HG03521 (cell line): ENCODE measurements at regions not wholly inside any gene's neighbourhood (a gene's known extent, or its start where the extent isn't known, plus 50 kb on each side); places are given as distances from the start of the nearest gene placed in this dataset.
"Not testable (repeated sequence)": the region's sequence is repeated elsewhere in the genome, so short reads cannot be mapped to it uniquely, and the experiment has no call there.

Experiments used
- ATAC-seq: cut with Tn5 transposase; IDR thresholded peaks from one replicate; pipeline ENCODE4 v1.9.1; 2021; ENCODE audit warnings: mild to moderate bottlenecking, moderate library complexity; ENCODE audit not compliant: unreplicated experiment

DNA sequence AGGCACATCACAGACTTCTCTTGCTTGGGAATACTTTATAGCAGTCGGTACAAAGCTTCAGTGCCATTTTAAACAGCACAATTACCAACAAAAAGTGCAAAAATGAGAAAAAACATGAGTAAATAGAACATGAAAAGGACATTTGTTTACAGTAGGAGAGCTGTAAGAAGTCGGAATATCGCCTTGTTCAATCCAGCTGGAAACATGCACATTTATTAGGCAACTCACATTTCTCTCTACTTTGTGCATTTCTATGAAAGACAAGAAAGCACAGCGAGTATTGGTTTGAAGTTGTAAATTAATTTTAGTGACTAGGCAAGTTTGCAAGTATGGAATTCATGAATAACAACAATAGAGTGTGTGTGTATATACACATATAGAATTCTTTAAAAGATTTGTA is 484.7 kb downstream of the DACH1 start:
- ATAC-seq = no peak

- ATAC-seq = no peak
Observed at GRCh38 chr13:71380191-71380590, 486.8 kb downstream of the DACH1 start.

DNA sequence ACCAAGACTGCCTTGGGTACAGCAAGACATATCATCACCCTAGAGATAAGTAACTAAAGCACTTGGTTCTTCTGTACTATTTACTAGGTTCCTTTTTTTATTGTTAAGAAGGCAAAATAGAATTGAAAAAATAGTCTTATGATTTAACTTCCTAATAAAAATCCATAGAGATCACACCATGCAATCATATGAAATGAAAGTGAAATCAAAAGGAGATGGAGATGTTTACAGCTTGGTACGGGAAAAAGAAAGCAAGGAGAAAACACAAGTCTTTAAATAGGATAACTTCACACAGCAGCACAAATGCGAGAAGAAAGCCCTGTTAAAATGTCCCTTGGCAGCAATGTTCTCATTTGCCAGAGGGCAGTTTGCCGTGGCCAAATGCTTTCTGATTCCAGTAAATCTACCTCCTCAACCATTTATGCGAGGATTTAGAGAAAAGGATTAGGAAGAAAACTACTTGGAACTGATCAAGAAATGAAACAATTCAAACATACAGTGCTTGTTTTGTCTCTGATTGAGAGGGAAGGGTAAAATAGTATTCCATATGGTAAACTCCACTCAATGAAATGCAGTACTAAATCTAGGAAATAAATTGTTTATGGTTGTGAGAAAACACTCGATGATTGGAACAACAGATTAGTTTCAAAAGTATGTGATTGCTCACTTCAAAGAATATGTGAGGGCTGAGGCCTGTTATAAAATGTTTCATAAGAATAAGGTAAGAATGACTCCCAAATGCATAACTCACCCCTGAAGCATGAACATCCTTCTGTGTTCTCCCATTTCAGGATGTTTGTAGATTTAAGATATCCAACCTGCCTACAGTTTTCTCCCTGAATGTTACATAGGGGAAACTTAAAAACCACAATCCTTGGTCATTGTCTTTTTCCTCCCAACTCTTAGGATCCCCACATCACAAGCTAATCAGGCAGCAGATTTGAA is 487.8 kb downstream of the DACH1 start:
- no peak for ATAC-seq

GRCh38 chr13:71374471-71375049 is 492.4 kb downstream of the DACH1 start:
- no peak for ATAC-seq

DNA sequence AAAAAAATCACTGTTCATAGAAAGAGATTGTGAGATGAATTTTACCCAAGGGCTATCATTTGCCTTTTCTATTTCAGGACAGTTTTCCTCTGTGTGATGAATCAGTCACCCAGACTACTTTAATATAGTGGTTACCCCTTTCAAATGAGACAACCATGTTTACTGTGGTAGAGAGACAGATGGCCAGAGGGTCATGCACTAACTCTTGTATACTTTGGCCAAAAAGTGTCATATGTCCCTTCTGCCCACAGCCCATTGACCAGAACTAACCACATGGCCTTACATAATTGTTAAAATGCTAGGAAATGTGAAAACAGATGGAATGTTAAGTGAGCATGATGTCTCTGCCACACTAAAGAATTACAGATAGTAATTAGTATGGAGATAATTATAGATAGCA is 498.7 kb downstream of the DACH1 start:
- no peak for ATAC-seq

DNA sequence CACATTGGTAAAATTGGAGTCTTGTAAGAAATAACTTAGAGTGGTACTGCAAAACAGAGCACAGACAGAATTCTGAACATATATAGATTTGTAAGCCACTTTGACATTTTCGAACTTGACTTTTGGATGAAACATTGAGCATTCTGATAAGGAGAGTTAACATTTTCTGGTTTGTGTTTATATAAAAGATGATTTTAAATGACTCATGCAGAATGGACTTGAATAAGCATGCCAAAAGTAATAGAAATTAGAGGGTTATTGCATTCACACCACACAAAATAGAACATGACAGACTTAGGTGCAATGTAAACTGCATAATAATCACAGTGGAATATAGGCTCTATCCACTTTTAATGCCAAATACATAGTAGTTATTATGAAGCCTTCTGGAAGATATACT is 507.0 kb downstream of the DACH1 start:
- ATAC-seq = no peak

DNA sequence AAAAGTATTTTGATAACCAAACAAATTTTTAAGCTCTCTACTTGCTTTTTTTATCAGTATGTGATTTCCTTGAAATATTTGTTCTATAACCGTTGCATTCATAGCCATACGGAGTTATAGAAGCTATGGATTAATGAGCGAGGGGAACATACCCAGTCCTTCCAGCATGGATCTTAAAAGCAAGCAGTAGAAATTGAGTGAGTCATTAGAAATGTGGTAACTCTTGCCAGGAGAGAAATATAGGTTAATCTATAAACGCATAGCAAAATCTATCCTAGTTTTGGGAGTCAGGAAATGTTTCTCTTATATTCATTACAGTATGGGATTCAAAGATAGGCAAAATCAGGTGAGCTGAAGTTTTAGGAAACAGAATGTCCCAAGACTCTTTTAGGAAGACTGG is 507.4 kb downstream of the DACH1 start:
- ATAC-seq = no peak

DNA sequence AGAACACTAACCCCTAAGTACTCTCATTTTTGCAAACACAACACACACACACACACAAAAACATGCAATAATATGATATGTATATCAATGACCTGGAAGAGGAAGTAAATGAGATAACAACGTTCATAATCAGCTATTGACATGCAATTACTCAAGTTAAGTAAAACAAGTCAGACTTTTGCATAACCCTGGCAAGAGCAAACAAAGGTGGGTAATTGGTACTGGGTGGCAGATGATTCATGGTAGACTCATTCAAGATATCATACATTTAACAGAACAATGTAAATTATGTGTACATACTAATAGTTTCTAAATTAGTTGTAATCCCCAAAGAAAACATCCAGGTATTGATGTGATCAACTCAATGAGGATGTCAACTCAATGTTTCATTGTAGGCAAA is 508.8 kb downstream of the DACH1 start:
- no peak for ATAC-seq

DNA sequence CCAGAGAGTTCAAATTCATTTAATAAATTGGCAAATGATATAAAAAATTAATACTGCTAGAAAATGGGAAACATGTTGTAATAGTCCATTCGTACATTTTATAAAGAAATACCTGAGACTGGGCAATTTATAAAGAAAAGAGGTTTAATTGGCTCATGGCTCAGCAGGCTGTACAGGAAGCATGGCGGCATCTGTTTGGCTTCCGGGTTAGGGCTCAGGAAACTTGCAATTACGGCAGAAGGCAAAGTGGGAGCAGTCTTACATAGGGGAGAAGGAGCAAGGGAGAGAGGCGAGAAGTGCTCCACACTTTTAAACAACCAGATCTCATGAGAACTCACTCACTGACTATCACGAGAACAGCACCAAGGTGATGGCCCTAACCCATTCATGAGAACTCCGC is 512.0 kb downstream of the DACH1 start:
- ATAC-seq = no peak

DNA sequence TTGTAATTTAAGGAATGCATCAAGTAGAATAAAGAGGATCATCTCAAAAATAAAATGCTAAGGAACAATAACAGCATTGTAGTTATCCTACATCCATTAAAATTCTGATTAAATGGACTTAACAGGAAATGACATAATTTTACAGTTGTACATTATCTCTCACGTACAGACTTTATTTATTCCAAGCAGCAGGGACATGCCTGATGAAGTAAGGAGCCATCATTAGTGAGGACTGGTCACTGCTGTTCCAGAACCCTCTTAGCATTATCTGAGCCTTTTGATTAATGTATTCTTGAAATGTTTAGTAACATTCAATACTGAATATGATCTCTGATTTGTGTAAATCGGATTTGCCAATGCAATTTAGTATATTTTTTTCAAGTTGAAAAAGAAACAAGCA is 516.1 kb downstream of the DACH1 start:
- no peak for ATAC-seq

DNA sequence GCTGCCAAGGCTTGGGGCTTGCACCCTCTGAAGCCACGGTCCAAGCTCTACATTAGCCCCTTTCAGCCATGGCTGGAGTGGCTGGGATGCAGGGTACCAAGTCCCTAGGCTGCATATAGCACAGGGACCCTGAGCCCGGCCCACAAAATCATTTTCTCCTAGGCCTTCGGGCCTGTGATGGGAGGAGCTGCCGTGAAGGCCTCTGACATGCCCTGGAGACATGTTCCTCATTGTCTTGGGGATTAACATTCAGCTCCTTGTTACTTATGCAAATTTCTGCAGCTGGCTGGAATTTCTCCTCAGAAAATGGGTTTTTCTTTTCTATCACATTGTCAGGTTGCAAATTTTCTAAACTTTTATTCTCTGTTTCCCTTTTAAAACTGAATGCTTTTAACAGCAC is 521.1 kb downstream of the DACH1 start:
- ATAC-seq = not testable (repeated sequence)

DNA sequence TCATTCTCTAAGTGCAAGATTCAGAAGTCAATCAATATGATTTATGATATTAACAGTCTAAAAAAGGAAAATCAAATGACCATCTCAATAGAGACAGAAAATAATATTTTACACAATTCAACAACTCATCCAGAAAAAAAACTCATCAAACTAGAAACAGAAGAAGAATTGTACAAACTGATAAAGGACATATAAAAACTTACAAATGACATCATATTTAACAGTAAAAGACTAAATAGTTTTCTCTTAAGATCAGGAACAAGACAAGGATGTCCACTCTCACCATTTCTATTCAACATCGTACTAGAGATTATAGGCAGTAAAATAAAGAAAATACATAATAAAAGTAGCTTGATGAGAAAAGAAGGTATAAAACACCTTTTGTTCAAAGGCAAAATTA is 527.3 kb downstream of the DACH1 start:
- ATAC-seq = no peak

- no peak for ATAC-seq
Observed at GRCh38 chr13:71339005-71339404, 528.0 kb downstream of the DACH1 start.

- no peak for ATAC-seq
Observed at GRCh38 chr13:71338070-71338469, 528.9 kb downstream of the DACH1 start.

DNA sequence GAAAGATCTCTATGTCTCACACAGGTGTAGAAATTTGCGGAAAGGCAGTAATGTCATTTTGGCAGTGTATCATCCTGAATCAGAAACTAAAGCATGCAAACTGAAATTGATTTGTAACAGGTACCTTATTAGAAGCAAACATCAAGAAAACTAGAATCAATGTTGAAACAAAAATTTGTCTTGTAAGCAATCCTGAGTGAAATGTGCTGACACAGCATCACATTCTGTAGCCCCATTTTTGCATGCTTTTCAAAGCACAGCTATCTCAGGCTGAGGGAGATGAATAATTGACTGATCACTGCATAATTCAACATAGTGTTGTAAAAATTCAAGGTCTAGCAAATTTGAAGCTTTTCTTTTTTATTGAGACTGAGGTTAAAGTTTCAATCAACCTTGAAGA is 539.7 kb downstream of the DACH1 start:
- ATAC-seq = no peak

DNA sequence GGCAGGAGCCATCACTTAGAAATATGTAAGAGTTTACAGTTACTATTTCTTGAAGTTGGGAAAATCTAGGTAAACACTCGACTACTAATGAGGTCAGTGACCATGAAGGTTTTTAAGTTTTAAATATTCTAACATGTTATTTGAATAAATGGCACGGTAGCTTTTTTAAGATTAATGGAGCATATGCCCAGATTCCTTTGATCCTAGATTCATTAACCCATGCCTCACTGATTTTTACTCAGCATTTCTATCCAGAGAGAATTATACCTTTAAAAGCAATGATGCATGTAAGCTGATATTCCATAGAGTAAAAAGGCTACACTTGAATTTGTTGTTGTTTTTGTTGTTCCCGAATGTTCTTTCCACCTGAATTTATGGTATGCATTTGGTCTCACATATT is 541.4 kb downstream of the DACH1 start:
- ATAC-seq = no peak

DNA sequence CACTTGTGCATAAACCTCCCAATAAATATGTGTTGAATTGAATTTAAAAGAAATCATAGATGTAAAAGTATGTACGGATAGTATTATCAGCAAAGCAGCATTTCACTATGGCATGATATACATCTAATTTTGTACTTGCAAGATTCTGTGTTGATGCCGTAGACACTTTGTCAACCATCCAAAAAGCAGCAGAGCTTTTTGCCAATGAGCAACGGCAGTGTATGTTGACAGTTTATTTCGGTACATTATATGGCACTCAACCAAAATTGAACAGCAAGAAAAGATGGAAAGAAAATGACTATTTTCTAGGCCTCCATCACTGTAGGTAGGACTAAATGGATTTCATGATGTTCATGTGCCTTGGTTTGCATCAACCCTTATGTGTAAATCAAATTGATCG is 543.7 kb downstream of the DACH1 start:
- no peak for ATAC-seq

DNA sequence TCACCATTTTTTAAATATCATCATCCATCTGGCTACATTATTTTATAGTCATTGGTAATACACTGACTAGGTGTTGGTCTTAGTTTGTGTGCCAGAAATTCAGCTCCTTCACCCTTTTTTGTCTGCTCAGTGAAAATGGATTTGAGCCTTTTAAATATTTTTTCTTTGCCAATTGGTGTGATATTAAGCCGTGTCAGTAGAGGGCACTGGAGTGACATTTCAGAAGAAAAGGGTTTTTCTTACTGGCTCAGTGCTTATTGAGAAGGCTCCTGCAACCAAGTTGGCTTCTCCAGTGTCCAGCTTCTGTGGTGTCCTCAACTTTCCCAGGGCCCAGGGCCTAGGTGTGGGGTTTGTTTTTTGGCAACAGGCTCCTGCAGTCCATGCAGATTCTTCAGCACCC is 546.6 kb downstream of the DACH1 start:
- ATAC-seq = no peak

GRCh38 chr13:71316792-71317363 is 550.1 kb downstream of the DACH1 start:
- ATAC-seq = no peak

DNA sequence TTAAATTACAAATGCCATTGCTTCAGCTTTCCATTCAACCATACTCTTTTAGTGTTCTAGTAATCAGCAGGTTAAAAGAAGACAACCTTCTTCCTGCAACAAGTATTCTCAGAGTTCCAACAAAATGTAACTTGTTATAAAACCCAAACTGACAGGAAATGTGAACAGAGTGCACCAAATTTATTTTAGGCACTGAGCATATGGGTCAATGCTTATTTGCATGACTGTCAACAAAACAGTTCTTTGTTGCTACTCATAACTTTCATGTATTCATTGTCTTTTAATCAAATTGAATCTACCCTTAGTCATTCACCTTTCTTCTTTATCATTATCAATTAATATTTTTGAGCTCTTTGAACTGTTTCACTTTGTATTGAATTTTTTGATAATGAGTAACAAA is 554.1 kb downstream of the DACH1 start:
- no peak for ATAC-seq

DNA sequence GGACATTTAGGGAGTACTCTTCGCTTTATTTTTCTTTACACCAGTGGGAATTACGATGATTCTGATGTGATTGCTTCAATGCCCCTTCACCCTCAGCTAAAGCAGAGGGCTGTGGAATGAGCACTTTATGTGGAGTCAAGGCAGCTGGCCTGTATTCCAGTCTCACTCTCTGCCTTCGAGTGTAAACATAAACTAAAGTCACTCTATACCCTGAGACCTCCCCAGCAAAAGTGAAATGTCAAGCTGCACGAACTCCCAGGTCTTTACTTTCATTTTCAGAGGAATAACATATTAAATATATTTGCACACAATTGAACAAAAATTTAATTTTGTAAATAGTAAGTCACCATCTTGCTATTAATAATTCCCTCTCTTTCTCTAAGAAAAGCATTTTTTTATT is 557.1 kb downstream of the DACH1 start:
- no peak for ATAC-seq

DNA sequence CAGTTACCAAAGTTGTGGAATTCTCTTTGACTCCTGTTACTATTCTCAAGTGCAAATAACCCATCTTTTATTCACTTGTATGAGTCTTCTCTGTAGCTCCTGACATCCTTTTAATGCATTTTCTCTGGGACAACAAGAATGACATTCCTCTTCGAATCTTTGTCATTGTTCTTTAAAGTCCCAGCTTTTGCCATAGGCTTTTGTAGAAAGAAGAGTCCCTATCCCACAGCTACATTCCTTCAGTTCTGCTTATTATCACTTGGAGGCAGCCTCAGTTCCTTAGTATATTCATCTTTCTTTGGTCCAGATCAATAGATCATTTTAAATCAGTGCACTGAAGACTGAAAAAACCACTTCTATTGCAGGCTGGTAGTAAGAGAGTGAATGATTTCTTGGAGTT is 560.2 kb downstream of the DACH1 start:
- ATAC-seq = no peak
